HCT116 (cell line): ENCODE measurements at regions not wholly inside any gene's neighbourhood (a gene's known extent, or its start where the extent isn't known, plus 50 kb on each side); places are given as distances from the start of the nearest gene placed in this dataset.

Experiments used
- ATAC-seq: fragments of 200-7000 bp; cut with Tn5 transposase; 2 replicates; pipeline ENCODE4 v1.9.1; 2020; ENCODE audit warnings: mild to moderate bottlenecking, moderate library complexity
- BruUV-seq: library from RNA; stranded (reverse); fragments of 400-500 nt; replicated peaks from 2 replicates; lab custom pipeline; 2021; lab: Mats Ljungman, UMichigan
- CTCF ChIA-PET: fragments of 300-600 bp; sonication (Branson Sonifier 250); formaldehyde crosslinking; loops from one replicate; lab custom pipeline; 2021; ENCODE audit warnings: antibody characterized with exemption; lab: Charles Lee
- POLR2A ChIA-PET: fragments of 300-600, 350-600 bp; sonication (Branson Sonifier 250); formaldehyde crosslinking; loops from one replicate; lab custom pipeline; 2021; ENCODE audit warnings: antibody characterized with exemption; lab: Charles Lee
- RAD21 ChIA-PET, 2 experiments: fragments of 300-600 bp; sonication (Branson Sonifier 250); formaldehyde crosslinking; loops; one replicate each; lab custom pipeline; 2023; ENCODE audit warnings: low total read pairs in 2 of 2; ENCODE audit not compliant: uncharacterized antibody in 2 of 2, unreplicated experiment in 2 of 2, low non-redundant PET in 1 of 2; lab: Charles Lee
- DNase-seq: peaks from one replicate; pipeline ENCODE4 v3.0.0-alpha.2; 2010; ENCODE audit warnings: low read depth, low spot score
- H2AFZ ChIP-seq: fragments of 200-600 bp; shearing (Covaris generic), sonication (generic); 2 replicates; pipeline ENCODE4 v1.6.1; 2017; ENCODE audit warnings: low read depth, mixed run types, mixed read lengths, antibody characterized with exemption, low read length; ENCODE audit not compliant: poor library complexity, severe bottlenecking
- H3K27ac ChIP-seq: 2 replicates; pipeline ENCODE4 v1.5.1; 2012; ENCODE audit warnings: low read depth, low read length
- H3K27me3 ChIP-seq: fragments of 200-600 bp; sonication (generic); 2 replicates; pipeline ENCODE4 v1.6.1; 2016; ENCODE audit warnings: mixed run types, low read length, mixed read lengths; ENCODE audit not compliant: insufficient read depth
- H3K36me3 ChIP-seq, 2 experiments: fragments of 200-500 bp in 1 of 2; fragments of 200-600 bp in 1 of 2; sonication (Bioruptor generic) in 1 of 2; sonication (generic) in 1 of 2; 2 replicates each; pipeline versions ENCODE4 v1.5.1 to v1.6.1; 2014 to 2016; ENCODE audit warnings: low read length in 2 of 2, inconsistent platforms in 1 of 2, mixed read lengths in 1 of 2, mixed run types in 1 of 2; ENCODE audit not compliant: insufficient read depth in 2 of 2, control insufficient read depth in 1 of 2
- H3K4me1 ChIP-seq, 2 experiments: fragments of 200-600 bp in 1 of 2; sonication (generic) in 1 of 2; 2 replicates each; pipeline versions ENCODE4 v1.5.1 to v1.6.1; 2012 to 2017; ENCODE audit warnings: low read length in 2 of 2, inconsistent platforms in 1 of 2, mild to moderate bottlenecking in 1 of 2, mixed read lengths in 1 of 2, mixed run types in 1 of 2, moderate library complexity in 1 of 2; ENCODE audit not compliant: insufficient read depth in 2 of 2, control insufficient read depth in 1 of 2
- H3K4me2 ChIP-seq: fragments of 200-600 bp; sonication (generic); 2 replicates; pipeline ENCODE4 v1.6.1; 2017; ENCODE audit warnings: mixed run types, low read length, mixed read lengths
- H3K4me3 ChIP-seq, 2 experiments: fragments of 200-600 bp in 1 of 2; sonication (generic) in 1 of 2; replicated peaks in 1 of 2; 2 replicates each; pipeline ENCODE4 v1.5.1; 2011 to 2016; ENCODE audit warnings: low read length in 2 of 2, control low read depth in 1 of 2, low read depth in 1 of 2, mild to moderate bottlenecking in 1 of 2, mixed read lengths in 1 of 2, mixed run types in 1 of 2
- H3K79me2 ChIP-seq: fragments of 200-600 bp; sonication (generic); 2 replicates; pipeline ENCODE4 v1.6.1; 2017; ENCODE audit warnings: mild to moderate bottlenecking, mixed run types, low read length, moderate library complexity, mixed read lengths; ENCODE audit not compliant: insufficient read depth
- H3K9ac ChIP-seq: fragments of 200-600 bp; sonication (generic); 2 replicates; pipeline ENCODE4 v1.6.1; 2016; ENCODE audit warnings: low read length, mixed read lengths
- H3K9me2 ChIP-seq: fragments of 200-600 bp; sonication (generic), shearing (Covaris generic); 2 replicates; pipeline ENCODE4 v1.6.1; 2017; ENCODE audit warnings: mixed run types, mild to moderate bottlenecking, moderate library complexity; ENCODE audit not compliant: insufficient read depth
- H3K9me3 ChIP-seq, 2 experiments: fragments of 200-500 bp in 1 of 2; fragments of 200-600 bp in 1 of 2; sonication (Bioruptor generic) in 1 of 2; sonication (generic) in 1 of 2; 2 replicates each; pipeline ENCODE4 v1.6.1; 2014 to 2017; ENCODE audit warnings: low read length in 2 of 2, mixed read lengths in 2 of 2, inconsistent platforms in 1 of 2, low read depth in 1 of 2, mild to moderate bottlenecking in 1 of 2, mixed run types in 1 of 2, moderate library complexity in 1 of 2; ENCODE audit not compliant: control insufficient read depth in 1 of 2, insufficient read depth in 1 of 2
- H4K20me1 ChIP-seq: fragments of 200-600 bp; sonication (generic), shearing (Covaris generic); 2 replicates; pipeline ENCODE4 v1.6.1; 2017; ENCODE audit warnings: mixed run types, mild to moderate bottlenecking, moderate library complexity; ENCODE audit not compliant: insufficient read depth
- CBX3 ChIP-seq: IDR thresholded peaks from 2 replicates; pipeline ENCODE4 v1.6.1; 2012; ENCODE audit warnings: low read depth
- CEBPB ChIP-seq: IDR thresholded peaks from 2 replicates; pipeline ENCODE4 v1.6.1; 2012; ENCODE audit warnings: low read depth
- ELF1 ChIP-seq: IDR thresholded peaks from 2 replicates; pipeline ENCODE4 v1.6.1; 2012; ENCODE audit warnings: low read depth, borderline replicate concordance
- EZH2 ChIP-seq: fragments of 200-600 bp; sonication (generic); IDR thresholded peaks from 2 replicates; pipeline ENCODE4 v1.6.1; 2017; ENCODE audit warnings: antibody characterized with exemption, mixed run types
- EZH2phosphoT487 ChIP-seq: fragments of 200-600 bp; IDR thresholded peaks from 2 replicates; pipeline ENCODE4 v1.6.1; 2018; ENCODE audit warnings: antibody characterized with exemption, borderline replicate concordance
- FOSL1 ChIP-seq: IDR thresholded peaks from 2 replicates; pipeline ENCODE4 v1.6.1; 2012; ENCODE audit warnings: low read depth
- JUND ChIP-seq: IDR thresholded peaks from 2 replicates; pipeline ENCODE4 v1.6.1; 2012
- MAX ChIP-seq: IDR thresholded peaks from 2 replicates; pipeline ENCODE4 v1.6.1; 2012
- POLR2A ChIP-seq: IDR thresholded peaks from 2 replicates; pipeline ENCODE4 v1.7.0; 2011; ENCODE audit warnings: borderline replicate concordance; ENCODE audit not compliant: insufficient read depth, insufficient read length; ENCODE audit errors: extremely low read depth
- RAD21 ChIP-seq: IDR thresholded peaks from 2 replicates; pipeline ENCODE4 v1.6.1; 2012; ENCODE audit warnings: low read depth, mild to moderate bottlenecking
- TCF7L2 ChIP-seq: IDR thresholded peaks from 2 replicates; pipeline ENCODE4 v1.7.0; 2011; ENCODE audit warnings: borderline replicate concordance, inconsistent platforms; ENCODE audit not compliant: insufficient read depth, insufficient read length; ENCODE audit errors: extremely low read depth
- YY1 ChIP-seq: IDR thresholded peaks from 2 replicates; pipeline ENCODE4 v1.6.1; 2011; ENCODE audit warnings: low read length, low read depth, moderate library complexity, mild to moderate bottlenecking; ENCODE audit not compliant: insufficient replicate concordance; ENCODE audit errors: extremely low read depth
- ZBTB33 ChIP-seq: IDR thresholded peaks from 2 replicates; pipeline ENCODE4 v1.6.1; 2011; ENCODE audit warnings: mild to moderate bottlenecking, low read length, moderate library complexity; ENCODE audit not compliant: insufficient replicate concordance; ENCODE audit errors: extremely low read depth
- ZFX ChIP-seq: fragments of 450-650 bp; IDR thresholded peaks from 2 replicates; pipeline ENCODE4 v1.6.1; 2017
- ZNF274 ChIP-seq: fragments of 200-500 bp; sonication (Bioruptor generic); IDR thresholded peaks from 2 replicates; pipeline ENCODE4 v1.6.1; 2014; ENCODE audit warnings: mild to moderate bottlenecking, low read depth, low read length, inconsistent platforms
- intact Hi-C: fragments of 100-400 bp; cut with micrococcal nuclease; formaldehyde crosslinking; loops from 2 replicates; pipeline ENCODE4 v1.10.0; 2022

GRCh38 chr7:136698977-136699376 is 169.5 kb upstream of the CHRM2 start (continued):
- no peak for TF ChIP-seq ZNF274
- TF ChIP-seq, all 23 proteins: peak for 0

GRCh38 chr7:136698231-136698630 is 170.2 kb upstream of the CHRM2 start:
- H4K20me1 ChIP-seq = no peaks in the 10 kb centered on the region; the same call in 1 of the 2 replicates
- BruUV-seq = no TSS peak
- POLR2A ChIA-PET = no interaction called here
- no peak overlapping the region for H3K9ac ChIP-seq
- ATAC-seq = no peak
- no peaks in the 10 kb centered on the region for H3K79me2 ChIP-seq
- intact Hi-C loops = no loop called here
- H3K27me3 ChIP-seq = no peaks in the 10 kb centered on the region
- H3K9me3 ChIP-seq = peaks cover 0 to 5% of the 10 kb centered on the region in 2 experiments; a peak in 3 of 4 replicates
- CTCF ChIA-PET = no interaction called here
- H3K4me1 ChIP-seq = no peaks in the 10 kb centered on the region
- no peak overlapping the region for H3K27ac ChIP-seq
- no peak overlapping the region for H2AFZ ChIP-seq
- no peaks in the 10 kb centered on the region for H3K36me3 ChIP-seq
- H3K4me2 ChIP-seq = no peak overlapping the region
- DNase-seq = no peak
- RAD21 ChIA-PET = no interaction called here
- no peaks in the 10 kb centered on the region for H3K9me2 ChIP-seq
- no peak for TF ChIP-seq CBX3
- no peak for TF ChIP-seq ZFX
- TF ChIP-seq JUND = no peak
- no peak for TF ChIP-seq EZH2phosphoT487
- TF ChIP-seq YY1 = no peak
- TF ChIP-seq ELF1 = no peak
- no peak for TF ChIP-seq POLR2A
- TF ChIP-seq TCF7L2 = no peak
- H3K4me3 ChIP-seq = no peak overlapping the region

GRCh38 chr7:136697271-136697670 is 171.2 kb upstream of the CHRM2 start:
- Histone ChIP-seq H2AFZ (no peak overlapping the region), H3K36me3 (no peaks in the 10 kb centered on the region), H3K27me3 (no peaks in the 10 kb centered on the region), H3K9me2 (no peaks in the 10 kb centered on the region), H3K4me2 (no peak overlapping the region), H3K4me1 (no peaks in the 10 kb centered on the region)
- no TSS peak for BruUV-seq
- intact Hi-C loops = no loop called here
- ChIA-PET RAD21 (no interaction called here), CTCF (no interaction called here)
- TF ChIP-seq MAX (no peak), YY1 (no peak), FOSL1 (no peak), CEBPB (no peak), JUND (no peak), ZNF274 (no peak), EZH2phosphoT487 (no peak), ZBTB33 (no peak), RAD21 (no peak), TCF7L2 (no peak), ELF1 (no peak), EZH2 (no peak), CBX3 (no peak)
- TF ChIP-seq, all 23 proteins: peak for 0
- no peak for ATAC-seq
- POLR2A ChIA-PET = no interaction called here
- no peak overlapping the region for H3K27ac ChIP-seq
- H4K20me1 ChIP-seq = no peaks in the 10 kb centered on the region; the same call in 1 of the 2 replicates
- H3K9ac ChIP-seq = no peak overlapping the region
- H3K9me3 ChIP-seq = peaks cover 0 to 5% of the 10 kb centered on the region in 2 experiments; a peak in 3 of 4 replicates
- DNase-seq = no peak
- H3K4me3 ChIP-seq = no peak overlapping the region
- no peaks in the 10 kb centered on the region for H3K79me2 ChIP-seq
